ENCODE measurements at regions not wholly inside any gene's neighbourhood (a gene's known extent, or its start where the extent isn't known, plus 50 kb on each side); places are given as distances from the start of the nearest gene placed in this dataset.
A peak's percentile ranks its signal among the peaks of the same experiment; 100 is the strongest.

- Histone ChIP-seq H3K9me3 (peaks cover 0 to 8% (median 0%) of the 10 kb centered on the region in 11 donors), H3K4me3 (no peak overlapping the region), H3K4me1 (peaks cover 0 to 4% (median 0%) of the 10 kb centered on the region in 9 donors), H3K27ac (no peak overlapping the region), H3K36me3 (no peaks in the 10 kb centered on the region), H3K27me3 (peaks cover 0 to 66% (median 35%) of the 10 kb centered on the region in 7 donors)
- intact Hi-C loops (cut with DNase I), result no loop called here
- ATAC-seq (no peak), DNase-seq (no peak)
- no peak for TF ChIP-seq CTCF (IDR thresholded peaks at IDR 0.05)
Measured at GRCh38 chr3:14311729-14312128, 90.7 kb upstream of the SLC6A6 start.

- 72 to 78% methylated on average over 10 of the region's 10 CpGs for WGBS, 2 donors
- no peak for TF ChIP-seq CTCF (IDR thresholded peaks at IDR 0.05)
- intact Hi-C loops (cut with DNase I), result no loop called here
- Histone ChIP-seq H3K36me3 (no peaks in the 10 kb centered on the region), H3K4me3 (no peak overlapping the region), H3K9me3 (peaks cover 0 to 8% (median 0%) of the 10 kb centered on the region in 11 donors), H3K4me1 (no peaks in the 10 kb centered on the region), H3K27me3 (peaks cover 0 to 68% (median 39%) of the 10 kb centered on the region in 7 donors), H3K27ac (no peak overlapping the region)
- ATAC-seq, result no peak
- DNase-seq, result no peak
Measured at GRCh38 chr3:14312375-14312774, 90.0 kb upstream of the SLC6A6 start.

GRCh38 chr3:14317057-14317553, 85.3 kb upstream of the SLC6A6 start:
- DNase-seq (no peak), ATAC-seq (peak in 1 of 8 donors; percentile 23)
- 62 to 63% methylated on average over 6 of the region's 6 CpGs for WGBS, 2 donors
- intact Hi-C loops (cut with DNase I), result no loop called here
- Histone ChIP-seq H3K9me3 (peaks cover 0 to 8% (median 0%) of the 10 kb centered on the region in 11 donors), H3K4me3 (no peak overlapping the region), H3K27me3 (peaks cover 0 to 56% (median 33%) of the 10 kb centered on the region in 7 donors), H3K4me1 (peaks cover 0 to 4% (median 0%) of the 10 kb centered on the region in 9 donors), H3K27ac (no peak overlapping the region), H3K36me3 (no peaks in the 10 kb centered on the region)
- no peak for TF ChIP-seq CTCF (IDR thresholded peaks at IDR 0.05)

GRCh38 chr3:14318646-14319045, 83.8 kb upstream of the SLC6A6 start:
- 76 to 82% methylated on average over 3 of the region's 3 CpGs for WGBS, 2 donors
- ATAC-seq (no peak), DNase-seq (no peak)
- intact Hi-C loops (cut with DNase I), result no loop called here
- no peak for TF ChIP-seq CTCF (IDR thresholded peaks at IDR 0.05)
- Histone ChIP-seq H3K27me3 (peaks cover 0 to 47% (median 25%) of the 10 kb centered on the region in 7 donors), H3K36me3 (no peaks in the 10 kb centered on the region), H3K27ac (no peak overlapping the region), H3K4me3 (no peak overlapping the region), H3K4me1 (peaks cover 0 to 12% (median 8%) of the 10 kb centered on the region in 9 donors), H3K9me3 (peaks cover 0 to 8% (median 0%) of the 10 kb centered on the region in 11 donors)
